ENCODE measurements at regions not wholly inside any gene's neighbourhood (a gene's known extent, or its start where the extent isn't known, plus 50 kb on each side); places are given as distances from the start of the nearest gene placed in this dataset.

DNA sequence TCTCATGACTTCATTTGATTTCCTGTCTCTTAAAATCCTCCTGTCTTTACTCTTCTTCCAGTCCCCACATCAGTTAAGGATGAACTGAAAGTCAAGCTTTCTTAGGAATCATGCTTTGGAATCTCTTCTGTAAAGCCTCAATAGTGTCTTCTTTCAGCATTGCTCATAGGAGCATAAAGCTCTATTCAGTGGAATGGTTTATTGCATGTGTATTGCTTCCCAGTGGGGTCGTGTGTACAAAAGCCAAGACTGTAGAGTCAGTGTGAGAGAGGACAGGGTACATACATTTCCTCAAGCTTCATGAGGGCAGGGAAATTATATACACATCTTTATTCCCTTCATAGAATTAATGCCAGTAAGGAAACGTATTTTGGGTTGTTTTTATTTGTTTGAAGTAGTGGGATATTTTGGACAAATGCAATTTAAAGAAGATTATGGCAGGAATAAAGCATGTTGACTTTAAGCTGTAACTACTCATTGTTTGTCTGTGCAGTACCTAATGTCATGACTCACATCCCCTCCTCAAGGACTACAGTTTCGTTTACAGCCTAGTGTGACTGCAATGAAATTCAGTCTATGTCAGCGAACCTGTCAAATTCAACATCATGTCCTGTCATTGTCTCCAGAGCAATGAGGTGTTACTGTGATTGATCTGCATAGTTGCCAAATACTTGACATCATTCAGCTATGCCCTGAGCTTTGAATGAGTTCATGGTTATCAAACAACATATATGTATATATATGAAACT lies 2164.2 kb downstream of the NCAM2 start:
- TF ChIP-seq, protein P1, sequence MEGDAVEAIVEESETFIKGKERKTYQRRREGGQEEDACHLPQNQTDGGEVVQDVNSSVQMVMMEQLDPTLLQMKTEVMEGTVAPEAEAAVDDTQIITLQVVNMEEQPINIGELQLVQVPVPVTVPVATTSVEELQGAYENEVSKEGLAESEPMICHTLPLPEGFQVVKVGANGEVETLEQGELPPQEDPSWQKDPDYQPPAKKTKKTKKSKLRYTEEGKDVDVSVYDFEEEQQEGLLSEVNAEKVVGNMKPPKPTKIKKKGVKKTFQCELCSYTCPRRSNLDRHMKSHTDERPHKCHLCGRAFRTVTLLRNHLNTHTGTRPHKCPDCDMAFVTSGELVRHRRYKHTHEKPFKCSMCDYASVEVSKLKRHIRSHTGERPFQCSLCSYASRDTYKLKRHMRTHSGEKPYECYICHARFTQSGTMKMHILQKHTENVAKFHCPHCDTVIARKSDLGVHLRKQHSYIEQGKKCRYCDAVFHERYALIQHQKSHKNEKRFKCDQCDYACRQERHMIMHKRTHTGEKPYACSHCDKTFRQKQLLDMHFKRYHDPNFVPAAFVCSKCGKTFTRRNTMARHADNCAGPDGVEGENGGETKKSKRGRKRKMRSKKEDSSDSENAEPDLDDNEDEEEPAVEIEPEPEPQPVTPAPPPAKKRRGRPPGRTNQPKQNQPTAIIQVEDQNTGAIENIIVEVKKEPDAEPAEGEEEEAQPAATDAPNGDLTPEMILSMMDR (IDR thresholded peaks at IDR 0.05), result no peak
- TF ChIP-seq EP300 (IDR thresholded peaks at IDR 0.05), result no peak

Data from suprapubic skin (tissue), 3 donors.